ENCODE measurements at regions not wholly inside any gene's neighbourhood (a gene's known extent, or its start where the extent isn't known, plus 50 kb on each side); places are given as distances from the start of the nearest gene placed in this dataset.

DNA sequence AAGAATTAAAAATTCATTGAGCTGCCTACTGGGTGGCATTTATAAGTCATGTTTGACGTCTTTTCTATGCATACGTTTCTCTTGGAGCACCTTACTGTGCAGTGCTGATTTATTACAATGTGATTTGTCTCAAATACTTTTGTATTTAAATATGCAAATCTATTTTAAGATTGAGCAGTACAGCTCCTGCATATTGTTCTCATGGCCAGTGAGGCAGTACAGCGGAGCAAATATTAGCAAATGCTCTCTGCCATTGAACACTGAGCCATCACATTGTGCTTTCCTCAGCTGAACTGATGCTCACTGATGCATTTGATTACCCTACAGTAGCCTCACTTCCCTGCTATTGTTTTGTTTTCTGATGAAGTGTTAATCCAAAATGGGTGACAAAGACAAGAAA is 149.6 kb downstream of the HTR1A start:
- BruUV-seq (replicated peaks), result no TSS peak
- no peaks in the 10 kb centered on the region for H3K9me3 ChIP-seq (ENCODE audit: low read length)
- ChIA-PET POLR2A (no interaction called here), CTCF (ENCODE audit: unreplicated experiment) (no interaction called here)
- no peaks in the 10 kb centered on the region for H3K4me1 ChIP-seq (ENCODE audit: insufficient read depth, low read length, poor library complexity, severe bottlenecking)
- H4K20me1 ChIP-seq (ENCODE audit: insufficient read depth, low read length), result no peaks in the 10 kb centered on the region
- TF ChIP-seq EZH2phosphoT487 (IDR thresholded peaks at IDR 0.05; ENCODE audit: borderline replicate concordance, low read depth, low read length), result no peak
- TF ChIP-seq, protein P1, sequence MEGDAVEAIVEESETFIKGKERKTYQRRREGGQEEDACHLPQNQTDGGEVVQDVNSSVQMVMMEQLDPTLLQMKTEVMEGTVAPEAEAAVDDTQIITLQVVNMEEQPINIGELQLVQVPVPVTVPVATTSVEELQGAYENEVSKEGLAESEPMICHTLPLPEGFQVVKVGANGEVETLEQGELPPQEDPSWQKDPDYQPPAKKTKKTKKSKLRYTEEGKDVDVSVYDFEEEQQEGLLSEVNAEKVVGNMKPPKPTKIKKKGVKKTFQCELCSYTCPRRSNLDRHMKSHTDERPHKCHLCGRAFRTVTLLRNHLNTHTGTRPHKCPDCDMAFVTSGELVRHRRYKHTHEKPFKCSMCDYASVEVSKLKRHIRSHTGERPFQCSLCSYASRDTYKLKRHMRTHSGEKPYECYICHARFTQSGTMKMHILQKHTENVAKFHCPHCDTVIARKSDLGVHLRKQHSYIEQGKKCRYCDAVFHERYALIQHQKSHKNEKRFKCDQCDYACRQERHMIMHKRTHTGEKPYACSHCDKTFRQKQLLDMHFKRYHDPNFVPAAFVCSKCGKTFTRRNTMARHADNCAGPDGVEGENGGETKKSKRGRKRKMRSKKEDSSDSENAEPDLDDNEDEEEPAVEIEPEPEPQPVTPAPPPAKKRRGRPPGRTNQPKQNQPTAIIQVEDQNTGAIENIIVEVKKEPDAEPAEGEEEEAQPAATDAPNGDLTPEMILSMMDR (conservative IDR thresholded peaks at IDR 0.05; ENCODE audit: low read length), result no peak
- no peak overlapping the region for H3K4me3 ChIP-seq (ENCODE audit: low read depth, low read length, poor library complexity, severe bottlenecking)
- H3K36me3 ChIP-seq (ENCODE audit: insufficient read depth, low read length), result no peaks in the 10 kb centered on the region
- intact Hi-C loops (cut with micrococcal nuclease; ENCODE audit: unreplicated experiment), result no loop called here
- no peak for DNase-seq (ENCODE audit: low spot score)
- no peaks in the 10 kb centered on the region for H3K9me2 ChIP-seq (ENCODE audit: insufficient read depth, low read length)
- no peaks in the 10 kb centered on the region for H3K79me2 ChIP-seq (ENCODE audit: insufficient read depth, low read depth, low read length)
- no peak overlapping the region for H3K4me2 ChIP-seq (ENCODE audit: low read length)
- no peak overlapping the region for H3K27ac ChIP-seq (ENCODE audit: low read depth, low read length, poor library complexity, severe bottlenecking)
- H2AFZ ChIP-seq (ENCODE audit: low read length), result no peak overlapping the region

DNA sequence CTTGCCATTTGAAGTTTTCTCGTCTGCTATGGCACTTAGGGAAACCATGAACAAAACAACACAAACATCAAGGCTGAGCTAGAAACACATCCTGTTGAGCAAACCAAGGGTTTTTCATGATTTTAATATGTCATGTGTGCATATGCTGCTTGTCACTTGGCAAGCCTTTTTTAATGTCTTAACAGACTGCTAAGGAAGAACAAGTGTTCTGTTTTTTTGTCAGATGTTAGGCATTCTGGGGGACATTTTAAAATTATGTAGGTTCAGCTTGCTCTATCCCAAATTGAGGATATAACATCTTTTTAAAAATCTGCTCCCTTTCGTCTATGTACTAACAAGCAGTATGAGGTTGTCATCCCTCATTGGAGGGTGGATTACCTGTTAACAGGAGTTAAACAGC is 150.3 kb downstream of the HTR1A start:
- Histone ChIP-seq H3K4me3 (ENCODE audit: low read depth, low read length, poor library complexity, severe bottlenecking) (no peak overlapping the region), H3K4me1 (ENCODE audit: insufficient read depth, low read length, poor library complexity, severe bottlenecking) (no peaks in the 10 kb centered on the region), H3K4me2 (ENCODE audit: low read length) (no peak overlapping the region), H3K27ac (ENCODE audit: low read depth, low read length, poor library complexity, severe bottlenecking) (no peak overlapping the region), H2AFZ (ENCODE audit: low read length) (no peak overlapping the region), H3K9me3 (ENCODE audit: low read length) (no peaks in the 10 kb centered on the region), H4K20me1 (ENCODE audit: insufficient read depth, low read length) (no peaks in the 10 kb centered on the region), H3K9me2 (ENCODE audit: insufficient read depth, low read length) (no peaks in the 10 kb centered on the region), H3K36me3 (ENCODE audit: insufficient read depth, low read length) (no peaks in the 10 kb centered on the region), H3K79me2 (ENCODE audit: insufficient read depth, low read depth, low read length) (no peaks in the 10 kb centered on the region)
- BruUV-seq (replicated peaks), result no TSS peak
- intact Hi-C loops (cut with micrococcal nuclease; ENCODE audit: unreplicated experiment), result no loop called here
- ChIA-PET CTCF (ENCODE audit: unreplicated experiment) (no interaction called here), POLR2A (no interaction called here)
- TF ChIP-seq EZH2phosphoT487 (IDR thresholded peaks at IDR 0.05; ENCODE audit: borderline replicate concordance, low read depth, low read length), result no peak
- TF ChIP-seq, protein P1 (conservative IDR thresholded peaks at IDR 0.05; ENCODE audit: low read length), result no peak
- no peak for DNase-seq (ENCODE audit: low spot score)

DNA sequence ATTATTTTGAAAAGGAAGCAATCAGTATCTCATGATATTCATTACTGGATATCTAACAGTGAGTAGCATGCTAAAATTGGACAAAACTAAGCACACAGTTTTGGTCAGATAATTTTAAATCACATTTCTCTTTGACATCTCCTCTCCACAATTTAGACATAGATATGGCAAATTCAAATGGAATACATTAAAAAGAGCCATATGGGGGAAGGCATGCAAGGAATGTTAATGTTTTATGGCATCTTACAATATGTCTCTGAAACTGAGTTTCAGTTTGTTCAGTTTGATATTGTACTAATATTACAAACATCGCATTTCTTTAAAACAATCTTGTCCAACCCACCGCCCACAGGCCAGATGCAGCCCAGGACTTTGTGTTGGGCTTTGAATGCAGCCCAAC is 151.0 kb downstream of the HTR1A start:
- ChIA-PET CTCF (ENCODE audit: unreplicated experiment) (no interaction called here), POLR2A (no interaction called here)
- intact Hi-C loops (cut with micrococcal nuclease; ENCODE audit: unreplicated experiment), result no loop called here
- no peaks in the 10 kb centered on the region for H3K36me3 ChIP-seq (ENCODE audit: insufficient read depth, low read length)
- H3K4me2 ChIP-seq (ENCODE audit: low read length), result no peak overlapping the region
- H2AFZ ChIP-seq (ENCODE audit: low read length), result no peak overlapping the region
- H3K4me1 ChIP-seq (ENCODE audit: insufficient read depth, low read length, poor library complexity, severe bottlenecking), result no peaks in the 10 kb centered on the region
- TF ChIP-seq, protein P1 (conservative IDR thresholded peaks at IDR 0.05; ENCODE audit: low read length), result no peak
- no peak for TF ChIP-seq EZH2phosphoT487 (IDR thresholded peaks at IDR 0.05; ENCODE audit: borderline replicate concordance, low read depth, low read length)
- no peak overlapping the region for H3K4me3 ChIP-seq (ENCODE audit: low read depth, low read length, poor library complexity, severe bottlenecking)
- no peaks in the 10 kb centered on the region for H3K79me2 ChIP-seq (ENCODE audit: insufficient read depth, low read depth, low read length)
- H3K9me2 ChIP-seq (ENCODE audit: insufficient read depth, low read length), result no peaks in the 10 kb centered on the region; the same call in 1 of the 2 replicates
- H3K27ac ChIP-seq (ENCODE audit: low read depth, low read length, poor library complexity, severe bottlenecking), result no peak overlapping the region
- DNase-seq (ENCODE audit: low spot score), result no peak
- H4K20me1 ChIP-seq (ENCODE audit: insufficient read depth, low read length), result no peaks in the 10 kb centered on the region
- no TSS peak for BruUV-seq (replicated peaks)
- H3K9me3 ChIP-seq (ENCODE audit: low read length), result no peaks in the 10 kb centered on the region
